Effector CD4-positive, alpha-beta T cell (primary cell): ENCODE measurements at regions not wholly inside any gene's neighbourhood (a gene's known extent, or its start where the extent isn't known, plus 50 kb on each side); places are given as distances from the start of the nearest gene placed in this dataset.

Experiments used
- DNase-seq: peaks from one replicate; pipeline ENCODE4 v3.0.0-alpha.2; 2020

DNA sequence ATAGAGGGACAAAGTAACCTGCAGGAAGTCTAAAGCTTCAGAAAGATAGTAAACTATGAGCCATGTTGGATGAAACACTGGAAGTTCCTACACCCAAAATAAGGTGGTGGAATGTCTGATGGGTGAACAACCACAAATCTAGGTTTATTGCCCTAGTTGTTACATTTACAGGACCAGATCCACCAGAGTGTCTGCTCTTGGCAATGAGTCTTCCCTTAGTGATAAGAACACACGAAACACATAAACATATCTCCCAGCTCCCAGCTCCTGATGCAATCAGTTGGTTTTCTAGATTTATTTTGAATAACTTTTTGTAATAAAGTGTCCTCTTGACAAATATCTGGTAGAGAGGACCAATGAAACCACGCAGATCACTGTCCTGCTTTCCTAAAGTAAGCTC, 329.7 kb upstream of the WWC1 start:
- no peak for DNase-seq

DNA sequence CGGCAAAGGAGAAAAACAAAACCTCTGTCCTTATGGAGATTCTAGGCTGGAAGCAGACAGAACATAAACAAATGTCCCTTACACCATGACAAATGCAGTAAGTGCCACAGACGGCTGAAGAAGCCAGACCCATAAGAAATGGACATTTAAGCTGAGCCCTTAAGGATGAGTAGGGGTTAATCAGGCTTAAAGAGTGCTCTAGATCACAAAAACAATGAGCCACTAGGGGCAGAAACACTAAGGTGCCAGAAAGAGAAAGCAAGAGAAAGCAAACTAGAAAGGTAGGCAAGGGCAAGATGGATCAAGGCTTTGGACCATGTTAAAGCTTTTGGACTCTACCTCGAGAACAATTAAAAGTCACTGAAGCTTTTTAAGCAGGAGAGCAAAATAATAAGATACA, 326.9 kb upstream of the WWC1 start:
- no peak for DNase-seq

DNA sequence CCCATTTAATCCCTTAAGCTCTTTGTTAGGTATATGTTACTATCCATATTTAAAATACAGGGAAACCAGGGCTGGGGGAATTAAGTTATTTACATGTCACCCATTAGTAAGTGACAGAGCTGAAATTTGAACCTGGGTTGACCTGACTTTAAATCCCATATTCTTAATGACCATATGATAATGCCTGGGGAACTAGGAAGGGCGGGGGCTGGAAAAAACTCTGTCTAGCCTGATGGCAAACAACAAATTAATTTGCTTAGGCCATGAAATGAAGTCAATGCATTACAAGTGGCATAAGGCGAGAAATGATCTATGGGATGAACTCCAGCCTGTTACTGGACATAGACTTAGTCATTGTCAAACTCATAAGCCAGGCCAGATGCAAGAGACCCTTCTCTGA, 325.7 kb upstream of the WWC1 start:
- no peak for DNase-seq

DNA sequence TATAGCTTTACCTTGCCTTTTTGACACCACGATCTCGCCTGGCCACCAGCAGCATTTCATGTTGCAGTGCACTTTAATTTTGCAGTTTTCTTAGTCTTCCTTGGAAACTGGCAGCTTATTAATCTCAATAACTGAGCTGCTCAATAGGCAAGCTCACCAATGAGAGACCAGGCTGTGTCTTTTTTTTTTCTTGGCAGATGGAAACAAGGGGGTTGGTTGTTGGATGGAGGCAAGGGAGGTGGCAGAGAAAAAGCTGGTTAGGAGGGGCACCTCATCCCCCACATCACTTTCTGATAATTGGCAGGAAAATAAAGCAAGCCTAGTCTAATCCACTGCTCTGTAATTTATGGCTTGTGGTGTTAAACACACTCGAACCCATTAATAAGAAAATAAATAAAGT, 324.5 kb upstream of the WWC1 start:
- no peak for DNase-seq

DNA sequence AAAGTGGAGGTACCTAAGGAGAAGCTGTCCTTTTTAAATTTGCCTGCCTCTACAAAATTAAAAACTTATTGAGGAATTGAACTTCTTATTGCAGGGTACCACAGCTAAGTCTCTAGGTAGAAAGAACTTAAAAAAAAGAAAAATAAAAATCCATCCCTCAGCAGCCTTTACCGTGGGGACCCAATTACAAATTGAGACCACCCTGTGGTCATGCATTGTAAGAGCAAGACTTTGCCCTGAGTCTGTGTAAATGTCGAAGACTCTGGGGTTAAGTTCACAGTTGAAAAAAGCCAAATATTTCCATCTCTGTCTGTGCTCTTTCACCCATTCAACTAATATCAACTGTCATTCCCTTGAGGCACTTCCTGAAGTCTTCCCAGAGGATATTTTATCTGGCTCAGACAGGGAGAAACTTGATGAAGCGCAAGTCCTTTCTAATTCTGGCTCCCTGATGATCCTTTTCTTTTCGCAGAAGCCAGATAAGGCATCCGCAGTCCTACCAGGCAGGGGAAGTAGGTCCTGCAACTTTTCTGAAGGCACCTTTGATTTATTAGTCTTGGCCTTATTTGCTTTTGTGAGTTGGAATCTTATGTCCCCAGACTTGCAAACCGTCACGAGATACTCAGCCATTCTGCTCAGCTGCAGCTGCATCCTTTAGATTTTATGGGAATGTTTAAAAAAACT, 323.8 kb upstream of the WWC1 start:
- no peak for DNase-seq

DNA sequence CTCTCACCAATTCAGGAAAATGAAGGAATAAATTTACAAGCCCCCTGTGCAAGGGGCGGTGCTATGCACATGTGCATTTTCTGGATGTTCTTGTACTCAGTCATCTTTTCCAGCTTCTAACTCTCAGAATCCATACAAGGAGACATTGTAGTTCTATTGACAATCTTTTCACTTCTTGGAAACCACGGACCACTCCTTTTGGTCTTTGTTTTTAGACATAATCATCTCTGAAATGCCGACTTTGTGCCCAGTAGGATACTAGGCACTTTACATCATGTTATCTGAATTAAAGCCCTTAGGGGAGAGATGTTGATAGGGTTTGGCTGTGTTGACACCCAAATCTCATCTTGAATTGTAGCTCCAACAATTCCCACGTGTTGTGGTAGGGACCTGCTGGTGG, 322.6 kb upstream of the WWC1 start:
- DNase-seq, result no peak

DNA sequence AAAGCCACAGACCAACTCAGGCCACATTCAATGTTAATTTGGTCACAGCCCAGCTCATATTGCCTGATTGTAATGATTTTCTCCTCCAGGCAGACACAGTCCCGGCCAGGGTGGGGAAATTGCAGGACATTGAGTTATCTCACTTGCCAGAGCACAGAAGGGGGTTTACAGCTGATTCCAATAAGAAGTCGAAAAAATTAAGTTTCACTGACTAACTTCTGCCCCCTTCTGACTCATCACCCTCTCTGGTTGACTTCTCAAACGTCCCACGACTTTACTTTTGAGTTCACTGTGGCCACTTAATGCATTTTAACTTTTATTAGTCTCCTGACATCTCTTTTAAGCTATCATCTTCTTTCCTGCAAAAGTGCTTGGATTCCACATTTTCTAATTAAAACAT, 321.4 kb upstream of the WWC1 start:
- DNase-seq, result no peak

DNA sequence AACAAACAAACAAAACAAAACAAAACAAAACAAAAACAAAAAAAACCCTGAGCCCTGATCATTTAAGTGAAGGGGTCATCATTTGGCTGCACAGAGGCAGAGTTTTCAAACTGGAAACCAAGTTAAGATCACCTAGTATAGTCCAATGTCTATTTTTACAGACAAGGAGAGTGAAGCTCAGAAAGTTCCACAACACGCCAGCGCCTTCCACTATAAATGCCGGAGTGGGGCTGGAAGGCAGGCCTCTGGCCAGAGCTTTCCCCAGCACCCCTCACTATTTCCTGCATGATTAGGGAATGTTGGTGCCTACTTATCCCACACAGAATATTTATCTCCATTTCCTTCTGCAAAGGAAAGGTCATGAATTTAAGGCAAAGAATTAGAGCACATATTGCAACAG, 319.7 kb upstream of the WWC1 start:
- no peak for DNase-seq

DNA sequence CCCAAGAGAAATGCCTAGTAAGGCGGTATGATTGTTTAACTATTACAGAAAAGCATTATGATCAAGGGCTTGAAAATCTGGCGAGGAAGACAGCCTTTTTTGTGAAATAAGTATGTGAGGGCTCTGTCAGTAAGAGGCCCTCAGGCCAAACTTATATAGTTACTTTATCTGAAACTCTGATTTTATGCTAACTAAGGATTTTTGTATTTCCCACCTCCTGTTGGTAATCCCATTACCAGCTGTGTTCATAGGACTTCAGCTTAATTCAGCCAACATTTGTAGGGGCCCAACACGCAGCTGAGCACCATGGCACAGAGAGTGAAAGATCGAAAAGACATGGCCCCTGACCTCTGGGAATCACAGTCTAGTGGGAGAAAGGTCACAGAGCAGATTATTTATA, 318.3 kb upstream of the WWC1 start:
- no peak for DNase-seq

DNA sequence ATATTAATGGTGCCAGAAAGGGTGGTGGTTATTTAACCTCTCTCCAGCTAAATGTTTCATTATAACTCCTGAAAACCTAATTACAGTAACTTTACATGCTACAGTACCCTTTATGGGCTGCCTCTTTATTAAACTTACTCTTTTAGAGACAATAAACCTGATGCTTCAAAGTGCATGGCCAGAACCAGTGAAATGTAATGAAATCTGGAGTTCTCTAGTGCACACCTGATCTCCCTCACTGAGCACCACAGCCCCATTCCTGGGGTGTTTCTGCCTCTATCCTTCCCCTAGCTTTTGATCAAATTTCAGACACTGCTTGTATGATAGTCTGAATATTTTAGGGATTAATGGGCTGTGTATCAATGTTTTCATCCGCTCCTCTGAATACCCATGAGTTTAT, 306.5 kb upstream of the WWC1 start:
- DNase-seq, result no peak

DNA sequence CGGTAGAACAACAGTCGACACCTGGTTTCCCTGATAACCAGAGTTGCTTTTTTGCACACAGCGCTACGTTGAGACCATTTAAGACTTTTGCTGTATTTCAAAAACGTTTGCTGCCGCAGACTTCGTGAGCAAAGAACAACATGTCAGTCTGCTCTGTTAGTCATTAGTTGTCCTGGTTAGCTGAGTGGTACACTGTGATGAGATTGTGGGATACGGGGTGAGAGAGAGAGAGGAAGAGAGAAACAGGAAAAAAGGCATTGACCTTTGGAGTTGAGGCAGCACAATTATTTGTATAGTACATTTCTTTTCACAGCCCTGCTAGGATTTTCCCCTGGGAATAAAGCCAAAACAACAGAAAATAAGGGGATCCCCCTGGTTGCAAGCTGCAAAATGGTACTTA, 306.1 kb upstream of the WWC1 start:
- no peak for DNase-seq

DNA sequence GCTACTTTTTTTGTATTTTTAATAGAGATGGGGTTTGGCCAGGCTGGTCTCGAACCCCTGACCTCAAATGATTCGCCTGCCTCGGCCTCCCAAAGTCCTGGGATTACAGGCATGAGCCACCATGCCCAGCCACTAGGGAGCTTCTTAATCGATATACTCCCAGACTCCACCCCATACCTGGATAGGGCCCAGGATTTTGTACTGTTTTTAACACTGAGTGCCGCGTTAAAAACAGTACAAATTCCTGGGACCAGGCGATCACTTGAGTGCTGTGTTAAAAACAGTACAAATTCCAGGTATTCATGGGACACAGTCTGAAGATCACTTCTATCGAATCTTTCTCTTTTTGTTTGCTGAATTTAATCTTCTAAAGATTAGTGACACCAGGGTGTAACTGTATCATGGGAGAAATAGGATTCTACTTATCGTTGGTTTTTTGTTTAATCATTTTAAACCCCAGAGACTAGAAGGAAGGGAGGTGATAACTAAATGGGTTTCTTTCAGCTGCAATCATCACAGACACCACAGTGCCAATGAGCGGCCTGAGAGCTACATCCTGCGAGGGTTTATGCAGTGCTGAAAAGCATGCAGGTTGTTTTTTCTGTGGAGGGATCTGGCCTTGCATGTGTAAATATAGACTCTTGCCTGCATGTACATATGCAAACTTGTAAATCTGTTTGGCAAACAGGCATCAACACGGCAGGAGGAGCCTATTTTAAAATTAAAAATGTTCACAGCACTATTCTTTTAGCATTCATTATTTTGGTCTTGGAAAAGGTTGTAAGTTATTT, 303.8 kb upstream of the WWC1 start:
- DNase-seq, result no peak

DNA sequence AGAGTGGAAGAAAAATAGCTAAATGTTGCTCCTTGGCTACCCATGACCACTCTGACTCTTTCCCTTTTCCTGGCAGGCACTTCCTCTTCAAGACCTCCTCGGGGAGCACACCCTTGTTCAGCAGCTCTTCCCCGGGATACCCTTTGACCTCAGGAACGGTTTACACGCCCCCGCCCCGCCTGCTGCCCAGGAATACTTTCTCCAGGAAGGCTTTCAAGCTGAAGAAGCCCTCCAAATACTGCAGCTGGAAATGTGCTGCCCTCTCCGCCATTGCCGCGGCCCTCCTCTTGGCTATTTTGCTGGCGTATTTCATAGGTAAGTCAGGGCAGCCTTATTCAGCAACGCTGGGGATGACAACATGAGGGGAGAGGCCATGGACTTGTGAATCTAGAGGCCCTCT, 298.6 kb upstream of the WWC1 start:
- no peak for DNase-seq

DNA sequence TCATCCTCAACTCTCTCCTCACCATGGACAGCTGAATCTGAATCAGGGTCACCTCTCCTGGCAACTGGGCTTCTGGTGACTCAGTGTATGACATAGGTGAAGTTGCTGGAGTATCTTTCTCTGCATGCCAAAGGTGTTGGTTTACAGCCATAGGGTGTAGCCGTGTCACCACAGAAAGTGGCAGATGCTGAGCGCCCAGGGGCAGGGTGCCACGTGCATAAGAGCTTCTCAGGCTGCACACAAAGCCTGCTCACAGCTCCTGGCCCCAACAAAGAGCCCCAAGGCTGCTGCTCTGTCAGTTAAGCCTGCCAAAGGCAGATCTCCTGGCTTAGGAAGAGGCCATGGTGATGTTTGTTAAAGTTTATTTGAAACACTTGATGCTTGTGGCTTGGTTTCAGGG, 297.7 kb upstream of the WWC1 start:
- DNase-seq, result no peak

DNA sequence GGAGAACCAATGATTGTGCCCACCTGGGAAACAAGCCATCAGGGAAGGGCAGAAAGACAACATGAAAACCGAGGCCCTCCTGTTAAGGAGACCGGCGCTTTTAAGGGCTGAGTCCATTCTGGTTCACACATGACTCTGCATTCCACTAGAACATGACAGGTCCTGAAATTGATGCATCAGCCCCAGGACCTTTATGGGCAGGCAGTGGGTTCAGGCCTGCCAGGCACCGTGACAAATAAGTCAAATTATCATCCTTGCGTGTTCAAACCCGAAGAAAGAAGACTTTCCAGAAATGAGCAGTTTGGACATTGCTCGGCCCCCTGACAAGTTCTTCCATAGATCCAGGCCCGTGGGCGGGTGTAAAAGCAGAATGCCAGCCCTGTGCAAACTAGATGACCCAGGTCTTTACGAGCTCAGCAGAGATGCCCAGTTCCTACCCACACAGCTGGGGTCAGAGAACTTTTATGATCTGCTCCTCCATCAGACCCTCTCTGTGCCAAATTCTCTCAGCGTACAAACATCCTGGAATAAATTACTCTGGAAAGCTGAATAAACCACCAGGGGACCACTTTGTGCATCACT, 295.5 kb upstream of the WWC1 start:
- DNase-seq, result no peak

DNA sequence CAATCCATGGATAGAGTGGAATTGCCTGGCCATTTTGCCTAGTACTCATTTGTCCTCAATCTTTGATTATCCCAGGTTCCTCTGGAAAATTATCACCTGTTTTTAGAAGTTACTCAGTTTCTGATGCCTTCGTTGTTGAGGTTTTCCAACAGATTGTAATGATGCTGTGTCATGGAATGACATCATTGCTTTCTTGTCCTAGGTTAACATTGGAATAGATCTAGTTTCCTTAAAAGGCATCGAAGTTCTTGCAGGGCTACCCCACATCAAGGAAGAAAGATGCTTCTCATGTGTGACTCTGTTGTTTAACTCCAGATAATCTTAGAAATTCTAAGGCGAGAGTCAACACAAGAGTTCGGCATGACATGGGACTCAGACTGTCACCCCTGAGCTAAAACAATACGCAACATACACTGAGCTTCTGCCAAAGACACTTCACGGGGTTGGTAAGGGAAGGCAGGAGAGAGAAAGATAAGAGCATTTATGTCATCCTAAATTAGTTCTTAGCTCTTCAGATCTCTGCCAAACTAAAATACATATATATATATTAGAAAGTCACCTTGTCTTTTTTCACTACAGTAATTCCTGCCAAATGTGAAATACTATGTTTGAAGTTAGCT, 293.2 kb upstream of the WWC1 start:
- no peak for DNase-seq

DNA sequence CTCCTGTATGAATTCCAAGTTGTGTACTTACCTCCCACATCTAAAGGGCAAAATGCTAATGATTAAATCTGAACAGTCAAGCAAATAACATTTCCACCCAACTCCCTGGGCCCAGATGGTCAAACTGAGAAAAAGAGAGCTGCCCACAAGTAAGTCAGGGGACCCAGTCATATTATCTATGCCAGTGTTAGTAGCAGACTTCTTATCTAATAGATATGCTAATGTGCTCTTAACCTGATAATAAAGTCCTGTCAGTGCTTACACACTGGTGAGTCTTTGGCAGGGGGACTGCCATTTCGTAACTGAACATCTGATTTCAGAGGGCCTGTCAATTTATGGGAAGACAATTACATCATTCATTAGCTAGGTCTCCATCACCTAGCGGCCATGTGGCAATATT, 292.3 kb upstream of the WWC1 start:
- no peak for DNase-seq

DNA sequence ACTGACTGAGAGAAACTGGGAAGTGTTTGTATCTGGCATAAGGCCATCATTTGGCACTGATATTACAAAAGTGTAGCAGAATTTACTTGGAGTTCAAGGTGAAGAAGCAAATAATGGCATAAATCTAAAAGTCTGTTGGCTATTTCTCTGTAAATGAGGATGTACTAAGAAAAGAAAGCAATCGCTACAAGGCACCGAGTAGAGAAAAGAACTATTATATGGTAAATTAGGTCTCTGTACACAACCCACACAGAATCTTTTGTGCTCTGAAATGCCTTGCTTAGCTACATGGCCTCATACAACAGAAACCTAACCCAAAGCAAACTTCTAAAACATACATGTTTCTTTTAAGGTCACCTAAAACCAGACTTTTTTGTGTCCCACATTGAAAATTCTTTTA, 290.1 kb upstream of the WWC1 start:
- no peak for DNase-seq

DNA sequence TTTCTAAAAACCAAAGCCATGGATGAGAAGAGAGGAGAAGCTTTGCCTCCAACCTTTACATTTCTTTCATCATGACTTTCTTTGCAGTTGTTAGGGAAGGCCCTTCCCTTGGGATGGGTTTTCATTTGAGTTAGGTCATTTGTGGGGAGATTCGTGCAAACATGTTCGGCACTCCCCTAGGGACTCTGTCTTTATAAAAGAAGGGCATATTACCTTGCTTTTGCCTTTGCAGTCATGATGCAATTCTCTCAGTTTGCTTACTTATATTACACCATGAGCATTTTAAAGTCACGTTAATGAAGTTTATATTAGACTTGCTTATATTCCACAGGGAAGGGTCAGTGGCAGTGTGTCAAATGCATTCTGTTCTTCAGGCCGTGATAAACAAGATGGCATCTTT, 289.3 kb upstream of the WWC1 start:
- no peak for DNase-seq

DNA sequence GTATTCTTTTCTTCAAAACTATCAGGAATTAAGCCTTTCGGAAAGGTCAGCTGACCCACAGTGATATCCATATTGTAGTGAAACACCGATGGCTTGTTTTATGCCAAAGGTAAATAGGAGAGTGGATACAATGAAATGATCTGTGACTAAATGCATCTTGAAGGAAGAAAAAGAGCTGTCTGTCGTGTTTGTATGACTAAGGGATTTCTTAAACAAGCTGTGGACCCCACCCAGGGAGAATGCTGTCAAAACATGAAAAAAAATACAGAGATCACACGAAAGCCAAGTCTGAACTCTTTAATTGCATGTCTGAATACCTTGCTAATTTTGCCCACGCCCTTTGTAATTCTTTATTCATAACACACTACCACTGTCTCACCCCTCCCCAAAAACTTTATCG, 286.4 kb upstream of the WWC1 start:
- no peak for DNase-seq

DNA sequence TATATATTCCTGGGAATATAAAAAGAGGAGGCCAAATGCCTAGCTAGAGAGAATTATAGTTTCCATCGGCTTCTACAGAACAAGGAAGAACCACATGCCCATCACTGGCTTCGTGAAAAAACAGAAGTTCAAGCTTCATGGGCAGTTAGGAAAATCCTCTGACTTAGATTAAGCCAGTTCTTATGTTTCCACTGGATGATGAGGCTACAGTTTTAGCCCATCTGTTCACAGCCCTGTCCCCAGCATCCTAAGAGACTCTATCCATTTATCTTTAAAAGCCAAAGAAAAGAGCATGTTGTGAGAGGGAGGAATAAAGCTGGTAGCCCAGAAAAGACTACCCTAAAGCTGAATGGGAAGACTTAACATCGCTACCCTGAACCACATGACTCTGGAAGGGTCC, 285.5 kb upstream of the WWC1 start:
- no peak for DNase-seq

DNA sequence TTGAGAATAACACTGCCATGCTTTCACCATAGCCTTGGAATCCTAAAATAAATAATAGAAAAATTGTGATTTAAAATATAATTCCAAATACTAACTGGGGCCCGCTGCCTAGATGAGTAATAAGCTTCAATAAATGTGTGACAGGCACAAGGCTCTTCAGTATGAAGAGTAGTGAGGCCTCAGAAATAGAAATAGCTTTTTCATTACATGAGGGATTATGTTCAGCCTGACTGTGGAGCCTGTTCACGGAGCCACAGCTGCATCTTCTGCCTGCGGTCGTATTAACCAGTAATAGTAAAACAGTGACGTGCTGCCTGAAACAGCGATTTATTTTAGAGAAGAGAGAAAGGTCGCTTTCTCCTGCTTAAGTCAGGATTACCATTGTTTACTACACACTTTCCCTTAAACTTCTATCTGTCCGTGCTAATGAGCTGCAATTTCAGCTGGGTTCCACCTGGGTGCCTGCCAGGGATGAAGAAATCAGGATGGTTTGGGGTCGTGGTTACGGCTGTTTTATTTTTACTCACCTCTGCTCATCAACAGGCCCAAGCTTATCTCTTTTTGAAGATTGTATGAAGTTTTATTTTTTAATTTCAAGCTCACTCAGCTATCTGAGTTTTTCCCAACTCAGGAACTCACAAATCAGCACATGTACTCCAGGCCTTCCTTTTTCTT, 284.9 kb upstream of the WWC1 start:
- DNase-seq, result no peak

DNA sequence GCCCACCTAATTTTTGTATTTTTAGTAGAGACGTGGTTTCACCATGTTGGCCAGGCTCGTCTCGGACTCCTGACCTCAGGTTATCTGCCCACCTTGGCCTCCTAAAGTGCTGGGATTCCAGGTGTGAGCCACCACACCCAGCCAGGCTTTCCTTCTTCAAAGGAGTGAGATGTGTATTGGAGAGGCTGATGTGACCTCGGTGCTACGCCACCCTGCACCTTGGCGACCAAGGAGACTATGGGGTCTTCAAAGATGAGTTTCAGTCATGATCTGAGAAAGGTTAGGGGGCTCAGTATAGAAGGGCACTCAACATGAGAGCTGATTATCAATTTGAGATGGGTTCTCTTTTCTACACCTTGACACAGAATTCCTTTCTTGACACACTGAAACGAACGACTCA, 284.2 kb upstream of the WWC1 start:
- no peak for DNase-seq

DNA sequence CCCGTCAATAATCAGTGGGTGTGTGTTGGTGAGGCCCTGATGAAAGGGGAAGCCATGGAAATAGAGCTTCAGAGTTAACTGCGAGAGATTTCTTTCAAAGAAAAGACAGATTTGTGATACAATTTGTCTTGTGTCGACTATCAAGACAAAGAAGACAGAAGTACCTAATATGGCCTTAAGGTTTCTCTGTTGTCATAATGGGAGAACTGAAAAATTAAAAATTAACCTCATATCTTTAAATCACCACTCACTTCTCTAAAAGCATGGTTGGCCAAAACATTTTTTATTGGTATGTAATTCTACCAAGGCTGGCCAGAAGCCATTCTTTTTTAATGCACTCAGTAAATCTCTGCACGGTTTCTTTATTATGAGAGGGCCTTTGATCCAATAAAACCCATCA, 282.9 kb upstream of the WWC1 start:
- no peak for DNase-seq
